K562 (cell line): ENCODE measurements at regions not wholly inside any gene's neighbourhood (a gene's known extent, or its start where the extent isn't known, plus 50 kb on each side); places are given as distances from the start of the nearest gene placed in this dataset.

Source experiments
- CHD1 ChIP-seq: fragments of 200-600 bp; sonication (generic); IDR thresholded peaks from one replicate; pipeline ENCODE4 v1.6.1; 2012; ENCODE audit warnings: mild to moderate bottlenecking, moderate library complexity, low read length, inconsistent platforms
- FOXJ2 ChIP-seq: fragments of 200-800 bp; sonication (Bioruptor generic); IDR thresholded peaks from 2 replicates; pipeline ENCODE4 v1.6.1; 2016; ENCODE audit warnings: missing genetic modification characterization, missing compliant biosample characterization
- HDGF ChIP-seq: fragments of 450-650 bp; IDR thresholded peaks from 2 replicates; pipeline ENCODE4 v1.6.1; 2016
- HMG20A ChIP-seq: fragments of 450-650 bp; formaldehyde crosslinking; conservative IDR thresholded peaks from 2 replicates; pipeline ENCODE4 v1.4.0; 2020; ENCODE audit warnings: mild to moderate bottlenecking, mixed read lengths
- L3MBTL2 ChIP-seq: fragments of 450-650 bp; IDR thresholded peaks from 2 replicates; pipeline ENCODE4 v1.6.1; 2016; ENCODE audit warnings: mild to moderate bottlenecking, moderate library complexity
- MYNN ChIP-seq, 2 experiments: sonication (generic); formaldehyde crosslinking in 1 of 2; IDR thresholded peaks; 2 replicates each; pipeline versions ENCODE4 v1.5.0 to v1.6.1; 2016 to 2020; ENCODE audit warnings: antibody characterized with exemption in 1 of 2, missing genetic modification reagents in 1 of 2
- SIX5 ChIP-seq, 2 experiments: IDR thresholded peaks; 2 replicates each; pipeline ENCODE4 v1.6.1; 2011; ENCODE audit warnings: low read length in 2 of 2, borderline replicate concordance in 1 of 2, low read depth in 1 of 2, mild to moderate bottlenecking in 1 of 2, moderate library complexity in 1 of 2; ENCODE audit not compliant: insufficient read depth in 1 of 2
- SMAD3 ChIP-seq: fragments of 450-650 bp; formaldehyde crosslinking; conservative IDR thresholded peaks from 2 replicates; pipeline ENCODE4 v1.4.0; 2020; ENCODE audit warnings: mild to moderate bottlenecking
- SMARCC2 ChIP-seq: fragments of 450-650 bp; IDR thresholded peaks from 2 replicates; pipeline ENCODE4 v1.6.1; 2017; ENCODE audit warnings: antibody characterized with exemption, moderate library complexity, mild to moderate bottlenecking, low read depth
- ZSCAN29 ChIP-seq: fragments of 450-650 bp; IDR thresholded peaks from 2 replicates; pipeline ENCODE4 v1.6.1; 2017
- TF ChIP-seq, protein P1 (sequence below), 3 experiments: IDR thresholded peaks in 2 of 3; conservative IDR thresholded peaks in 1 of 3; 2 replicates each; pipeline ENCODE4 v1.5.1; 2011 to 2012; ENCODE audit warnings: low read length in 3 of 3, mild to moderate bottlenecking in 3 of 3, control low read depth in 2 of 3, improper control_type of control experiment in 1 of 3, inconsistent platforms in 1 of 3, low read depth in 1 of 3, mixed read lengths in 1 of 3, moderate library complexity in 1 of 3; ENCODE audit not compliant: insufficient read depth in 2 of 3
- TF ChIP-seq, protein P2 (sequence below): IDR thresholded peaks from 3 replicates; pipeline ENCODE4 v1.6.1; 2011; ENCODE audit warnings: borderline replicate concordance, mild to moderate bottlenecking; ENCODE audit not compliant: insufficient read length, insufficient read depth
- TF ChIP-seq, protein P3 (sequence below): fragments of 150-350 bp; conservative IDR thresholded peaks from 2 replicates; pipeline ENCODE4 v1.6.1; 2014; ENCODE audit warnings: low read length

DNA sequence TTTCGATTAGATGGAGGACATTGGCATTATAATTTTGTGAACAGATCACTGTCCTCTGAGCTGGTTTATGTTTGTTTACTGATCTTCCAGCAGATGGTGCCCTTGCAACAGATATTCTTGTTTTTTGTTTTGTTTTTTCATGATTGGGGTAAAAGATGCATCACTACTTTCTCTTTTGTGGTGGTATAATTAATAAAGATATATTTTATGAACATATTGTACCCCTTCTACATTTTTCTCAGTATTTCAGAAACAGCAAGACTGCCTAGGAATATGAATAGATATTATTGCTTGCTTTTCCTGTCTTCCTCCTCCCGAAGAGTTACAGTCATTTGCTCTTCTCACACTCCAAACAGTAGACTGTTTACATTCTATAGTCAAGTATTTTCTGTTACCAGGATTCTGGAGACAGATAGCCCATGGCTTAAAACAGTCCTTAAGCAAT, 905.2 kb downstream of the TRAM1L1 start:
- TF ChIP-seq HDGF (no peak), L3MBTL2 (no peak), SMAD3 (CRISPR knock-in tag) (no peak), HMG20A (CRISPR knock-in tag) (no peak), SIX5 (IDR thresholded peaks at IDR 0.05; ENCODE audit: borderline replicate concordance in 1 of 2, insufficient read depth in 1 of 2, low read depth in 1 of 2, low read length in 2 of 2) (no peak), MYNN (IDR thresholded peaks at IDR 0.05) (no peak), MYNN (CRISPR knock-in tag; IDR thresholded peaks at IDR 0.05) (no peak), FOXJ2 (no peak), ZSCAN29 (no peak), CHD1 (no peak), SMARCC2 (no peak)
- TF ChIP-seq, protein P1, sequence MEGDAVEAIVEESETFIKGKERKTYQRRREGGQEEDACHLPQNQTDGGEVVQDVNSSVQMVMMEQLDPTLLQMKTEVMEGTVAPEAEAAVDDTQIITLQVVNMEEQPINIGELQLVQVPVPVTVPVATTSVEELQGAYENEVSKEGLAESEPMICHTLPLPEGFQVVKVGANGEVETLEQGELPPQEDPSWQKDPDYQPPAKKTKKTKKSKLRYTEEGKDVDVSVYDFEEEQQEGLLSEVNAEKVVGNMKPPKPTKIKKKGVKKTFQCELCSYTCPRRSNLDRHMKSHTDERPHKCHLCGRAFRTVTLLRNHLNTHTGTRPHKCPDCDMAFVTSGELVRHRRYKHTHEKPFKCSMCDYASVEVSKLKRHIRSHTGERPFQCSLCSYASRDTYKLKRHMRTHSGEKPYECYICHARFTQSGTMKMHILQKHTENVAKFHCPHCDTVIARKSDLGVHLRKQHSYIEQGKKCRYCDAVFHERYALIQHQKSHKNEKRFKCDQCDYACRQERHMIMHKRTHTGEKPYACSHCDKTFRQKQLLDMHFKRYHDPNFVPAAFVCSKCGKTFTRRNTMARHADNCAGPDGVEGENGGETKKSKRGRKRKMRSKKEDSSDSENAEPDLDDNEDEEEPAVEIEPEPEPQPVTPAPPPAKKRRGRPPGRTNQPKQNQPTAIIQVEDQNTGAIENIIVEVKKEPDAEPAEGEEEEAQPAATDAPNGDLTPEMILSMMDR (IDR thresholded peaks at IDR 0.05 in 2 of 3, conservative IDR thresholded peaks at IDR 0.05 in 1 of 3; ENCODE audit: insufficient read depth in 2 of 3, low read depth in 1 of 3, low read length in 3 of 3): peak in 1 of 3 experiments; percentile 22; a peak in 2 of 6 replicates
- TF ChIP-seq, protein P2, sequence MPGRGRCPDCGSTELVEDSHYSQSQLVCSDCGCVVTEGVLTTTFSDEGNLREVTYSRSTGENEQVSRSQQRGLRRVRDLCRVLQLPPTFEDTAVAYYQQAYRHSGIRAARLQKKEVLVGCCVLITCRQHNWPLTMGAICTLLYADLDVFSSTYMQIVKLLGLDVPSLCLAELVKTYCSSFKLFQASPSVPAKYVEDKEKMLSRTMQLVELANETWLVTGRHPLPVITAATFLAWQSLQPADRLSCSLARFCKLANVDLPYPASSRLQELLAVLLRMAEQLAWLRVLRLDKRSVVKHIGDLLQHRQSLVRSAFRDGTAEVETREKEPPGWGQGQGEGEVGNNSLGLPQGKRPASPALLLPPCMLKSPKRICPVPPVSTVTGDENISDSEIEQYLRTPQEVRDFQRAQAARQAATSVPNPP: no peak
- TF ChIP-seq, protein P3, sequence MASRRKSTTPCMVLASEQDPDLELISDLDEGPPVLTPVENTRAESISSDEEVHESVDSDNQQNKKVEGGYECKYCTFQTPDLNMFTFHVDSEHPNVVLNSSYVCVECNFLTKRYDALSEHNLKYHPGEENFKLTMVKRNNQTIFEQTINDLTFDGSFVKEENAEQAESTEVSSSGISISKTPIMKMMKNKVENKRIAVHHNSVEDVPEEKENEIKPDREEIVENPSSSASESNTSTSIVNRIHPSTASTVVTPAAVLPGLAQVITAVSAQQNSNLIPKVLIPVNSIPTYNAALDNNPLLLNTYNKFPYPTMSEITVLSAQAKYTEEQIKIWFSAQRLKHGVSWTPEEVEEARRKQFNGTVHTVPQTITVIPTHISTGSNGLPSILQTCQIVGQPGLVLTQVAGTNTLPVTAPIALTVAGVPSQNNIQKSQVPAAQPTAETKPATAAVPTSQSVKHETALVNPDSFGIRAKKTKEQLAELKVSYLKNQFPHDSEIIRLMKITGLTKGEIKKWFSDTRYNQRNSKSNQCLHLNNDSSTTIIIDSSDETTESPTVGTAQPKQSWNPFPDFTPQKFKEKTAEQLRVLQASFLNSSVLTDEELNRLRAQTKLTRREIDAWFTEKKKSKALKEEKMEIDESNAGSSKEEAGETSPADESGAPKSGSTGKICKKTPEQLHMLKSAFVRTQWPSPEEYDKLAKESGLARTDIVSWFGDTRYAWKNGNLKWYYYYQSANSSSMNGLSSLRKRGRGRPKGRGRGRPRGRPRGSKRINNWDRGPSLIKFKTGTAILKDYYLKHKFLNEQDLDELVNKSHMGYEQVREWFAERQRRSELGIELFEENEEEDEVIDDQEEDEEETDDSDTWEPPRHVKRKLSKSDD: no peak
